Astrocyte (in vitro differentiated cells and primary cell): ENCODE measurements at regions not wholly inside any gene's neighbourhood (a gene's known extent, or its start where the extent isn't known, plus 50 kb on each side); places are given as distances from the start of the nearest gene placed in this dataset.

Experiments
- EZH2 ChIP-seq: IDR thresholded peaks from 2 replicates; pipeline ENCODE4 v1.6.1; 2012; ENCODE audit warnings: mild to moderate bottlenecking, low read length, inconsistent platforms; ENCODE audit not compliant: insufficient read depth
- TF ChIP-seq, protein P1 (sequence below): IDR thresholded peaks from 2 replicates; pipeline ENCODE4 v1.5.1; 2011; ENCODE audit warnings: low read depth, mild to moderate bottlenecking, inconsistent platforms, low read length, moderate library complexity; ENCODE audit not compliant: insufficient read depth

DNA sequence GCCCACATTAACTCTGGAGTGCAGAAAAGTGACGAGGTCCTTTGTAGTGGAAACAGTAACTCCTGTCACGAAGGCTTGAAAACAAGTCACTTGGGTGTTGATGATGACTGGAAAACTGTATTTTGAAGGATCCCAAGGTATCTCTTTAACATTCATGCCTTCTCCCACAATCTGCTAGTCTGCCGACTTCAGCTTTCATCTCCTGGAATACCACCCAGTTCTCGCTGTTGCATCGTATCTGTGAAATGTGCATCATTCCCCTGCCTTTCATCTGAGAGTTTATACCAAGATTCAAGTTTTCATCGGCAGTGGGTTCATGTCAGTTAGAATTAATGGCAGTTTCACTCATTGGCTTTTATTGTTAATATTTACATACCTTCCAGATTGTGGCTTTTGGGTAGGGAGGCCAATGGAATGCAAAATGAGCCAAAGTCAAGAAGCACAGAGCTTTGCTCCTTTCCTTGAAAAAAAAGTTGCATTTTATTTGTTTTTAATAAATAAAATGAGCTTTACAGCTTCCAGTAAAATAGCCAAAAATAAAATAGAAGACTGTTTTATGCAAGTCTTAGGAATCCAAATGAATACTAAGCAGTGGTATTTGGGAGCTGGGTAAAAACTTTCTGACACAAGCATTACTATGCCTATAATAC is 575.2 kb upstream of the WWC1 start:
- TF ChIP-seq, protein P1, sequence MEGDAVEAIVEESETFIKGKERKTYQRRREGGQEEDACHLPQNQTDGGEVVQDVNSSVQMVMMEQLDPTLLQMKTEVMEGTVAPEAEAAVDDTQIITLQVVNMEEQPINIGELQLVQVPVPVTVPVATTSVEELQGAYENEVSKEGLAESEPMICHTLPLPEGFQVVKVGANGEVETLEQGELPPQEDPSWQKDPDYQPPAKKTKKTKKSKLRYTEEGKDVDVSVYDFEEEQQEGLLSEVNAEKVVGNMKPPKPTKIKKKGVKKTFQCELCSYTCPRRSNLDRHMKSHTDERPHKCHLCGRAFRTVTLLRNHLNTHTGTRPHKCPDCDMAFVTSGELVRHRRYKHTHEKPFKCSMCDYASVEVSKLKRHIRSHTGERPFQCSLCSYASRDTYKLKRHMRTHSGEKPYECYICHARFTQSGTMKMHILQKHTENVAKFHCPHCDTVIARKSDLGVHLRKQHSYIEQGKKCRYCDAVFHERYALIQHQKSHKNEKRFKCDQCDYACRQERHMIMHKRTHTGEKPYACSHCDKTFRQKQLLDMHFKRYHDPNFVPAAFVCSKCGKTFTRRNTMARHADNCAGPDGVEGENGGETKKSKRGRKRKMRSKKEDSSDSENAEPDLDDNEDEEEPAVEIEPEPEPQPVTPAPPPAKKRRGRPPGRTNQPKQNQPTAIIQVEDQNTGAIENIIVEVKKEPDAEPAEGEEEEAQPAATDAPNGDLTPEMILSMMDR, result no peak
- no peak for TF ChIP-seq EZH2
